ENCODE measurements at regions not wholly inside any gene's neighbourhood (a gene's known extent, or its start where the extent isn't known, plus 50 kb on each side); places are given as distances from the start of the nearest gene placed in this dataset.

GRCh38 chr4:55020131-55020530, 105.3 kb downstream of the KDR start:
- TF ChIP-seq TAF1 (IDR thresholded peaks at IDR 0.05; ENCODE audit: low read depth, low read length) (no peak), POLR2A (IDR thresholded peaks at IDR 0.05; ENCODE audit: low read depth, low read length) (no peak), POLR2AphosphoS5 (IDR thresholded peaks at IDR 0.05; ENCODE audit: low read depth, low read length) (no peak), SPI1 (IDR thresholded peaks at IDR 0.05; ENCODE audit: low read depth, low read length) (no peak)
